ENCODE measurements at regions not wholly inside any gene's neighbourhood (a gene's known extent, or its start where the extent isn't known, plus 50 kb on each side); places are given as distances from the start of the nearest gene placed in this dataset.
A peak's percentile ranks its signal among the peaks of the same experiment; 100 is the strongest.

DNA sequence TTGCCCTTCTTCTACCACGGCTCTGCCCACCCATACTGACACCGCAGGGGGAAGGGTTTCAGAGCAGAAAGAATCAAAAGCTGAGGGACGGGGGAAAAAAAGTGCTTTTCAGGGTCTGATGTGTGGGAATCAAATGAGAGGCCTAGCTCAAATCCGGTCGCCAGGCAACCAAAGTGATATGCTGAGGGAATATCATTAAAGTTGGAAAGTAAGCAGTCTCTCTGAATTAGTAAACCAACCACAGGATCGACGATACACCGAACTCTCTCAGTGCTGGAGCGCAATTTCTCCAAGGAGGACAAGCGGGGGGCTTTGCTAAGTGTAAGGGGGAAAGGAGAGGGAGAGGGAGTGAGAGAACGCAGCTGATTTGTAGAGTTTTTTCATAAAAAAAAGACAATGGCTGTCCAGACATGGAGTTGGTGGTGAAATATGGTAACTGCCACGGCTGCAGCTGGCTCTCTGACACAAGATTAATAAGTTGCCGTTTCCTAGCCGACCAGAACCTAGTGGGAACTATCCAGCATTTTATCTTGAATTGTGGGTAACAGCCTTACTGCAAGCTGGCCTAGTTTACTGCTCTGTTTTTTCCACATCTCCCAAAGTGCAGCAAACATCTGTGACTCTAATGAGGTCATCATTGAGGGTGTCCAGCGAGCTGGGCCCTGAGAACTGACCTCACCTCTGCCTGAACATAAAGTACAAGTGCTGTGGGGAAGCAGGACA is 530.2 kb downstream of the SOX2 start:
- TF ChIP-seq, protein P1, sequence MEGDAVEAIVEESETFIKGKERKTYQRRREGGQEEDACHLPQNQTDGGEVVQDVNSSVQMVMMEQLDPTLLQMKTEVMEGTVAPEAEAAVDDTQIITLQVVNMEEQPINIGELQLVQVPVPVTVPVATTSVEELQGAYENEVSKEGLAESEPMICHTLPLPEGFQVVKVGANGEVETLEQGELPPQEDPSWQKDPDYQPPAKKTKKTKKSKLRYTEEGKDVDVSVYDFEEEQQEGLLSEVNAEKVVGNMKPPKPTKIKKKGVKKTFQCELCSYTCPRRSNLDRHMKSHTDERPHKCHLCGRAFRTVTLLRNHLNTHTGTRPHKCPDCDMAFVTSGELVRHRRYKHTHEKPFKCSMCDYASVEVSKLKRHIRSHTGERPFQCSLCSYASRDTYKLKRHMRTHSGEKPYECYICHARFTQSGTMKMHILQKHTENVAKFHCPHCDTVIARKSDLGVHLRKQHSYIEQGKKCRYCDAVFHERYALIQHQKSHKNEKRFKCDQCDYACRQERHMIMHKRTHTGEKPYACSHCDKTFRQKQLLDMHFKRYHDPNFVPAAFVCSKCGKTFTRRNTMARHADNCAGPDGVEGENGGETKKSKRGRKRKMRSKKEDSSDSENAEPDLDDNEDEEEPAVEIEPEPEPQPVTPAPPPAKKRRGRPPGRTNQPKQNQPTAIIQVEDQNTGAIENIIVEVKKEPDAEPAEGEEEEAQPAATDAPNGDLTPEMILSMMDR (IDR thresholded peaks at IDR 0.05; ENCODE audit: control extremely low read depth, extremely low read depth): no peak
- H3K9ac ChIP-seq (ENCODE audit: insufficient read depth in 1 of 2, low read length in 2 of 2): no peak overlapping the region
- no peak overlapping the region for H3K4me3 ChIP-seq
- H3K27ac ChIP-seq (ENCODE audit: low read depth in 1 of 2, low read length in 1 of 2): peak overlapping the region; percentile 49
- H3K4me1 ChIP-seq (ENCODE audit: control insufficient read depth in 5 of 5, insufficient read depth in 5 of 5, low read length in 5 of 5): peaks cover 0 to 13% (median 3%) of the 10 kb centered on the region in 5 donors
- peak; percentile 68 to 83 (median 81) for DNase-seq
- H3K27me3 ChIP-seq (ENCODE audit: control insufficient read depth in 3 of 3, insufficient read depth in 3 of 3, low read length in 2 of 3): no peaks in the 10 kb centered on the region
- H3K36me3 ChIP-seq (ENCODE audit: control insufficient read depth in 4 of 4, insufficient read depth in 4 of 4, low read length in 4 of 4): no peaks in the 10 kb centered on the region
- 57 to 60% methylated on average over 15 of the region's 15 CpGs for WGBS, 2 donors
- no peaks in the 10 kb centered on the region for H3K9me3 ChIP-seq (ENCODE audit: control insufficient read depth in 4 of 4, insufficient read depth in 3 of 4, low read length in 3 of 4)
- peak; percentile 48 for ATAC-seq (ENCODE audit: insufficient read depth, low FRiP score)

DNA sequence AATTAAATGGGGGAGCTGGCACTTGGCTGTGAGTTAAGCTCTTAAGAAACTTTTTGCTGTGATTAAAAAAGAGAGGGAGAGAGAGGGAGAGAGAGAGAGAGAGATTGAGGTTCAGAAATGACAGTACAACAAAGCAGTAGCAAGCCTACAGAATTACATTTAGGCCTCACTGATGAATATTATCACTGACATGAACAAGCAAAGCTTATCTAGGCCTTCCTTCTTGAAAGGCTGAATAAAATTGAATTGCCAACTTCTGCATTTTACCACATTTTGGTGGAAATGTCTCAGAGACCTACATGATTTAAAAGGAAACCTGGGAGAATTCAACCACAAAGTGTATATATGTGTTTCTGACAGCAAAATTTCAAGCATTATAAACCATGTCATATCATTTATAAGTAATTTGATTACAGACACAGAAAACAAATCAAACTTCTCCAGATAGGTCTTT is 530.8 kb downstream of the SOX2 start:
- H3K9ac ChIP-seq (ENCODE audit: insufficient read depth in 1 of 2, low read length in 2 of 2): no peak overlapping the region
- H3K9me3 ChIP-seq (ENCODE audit: control insufficient read depth in 4 of 4, insufficient read depth in 3 of 4, low read length in 3 of 4): no peaks in the 10 kb centered on the region
- no peak for ATAC-seq (ENCODE audit: insufficient read depth, low FRiP score)
- no peak for DNase-seq
- H3K4me1 ChIP-seq (ENCODE audit: control insufficient read depth in 5 of 5, insufficient read depth in 5 of 5, low read length in 5 of 5): peaks cover 0 to 13% (median 3%) of the 10 kb centered on the region in 5 donors
- H3K4me3 ChIP-seq: no peak overlapping the region
- H3K27ac ChIP-seq (ENCODE audit: low read depth in 1 of 2, low read length in 1 of 2): no peak overlapping the region
- H3K36me3 ChIP-seq (ENCODE audit: control insufficient read depth in 4 of 4, insufficient read depth in 4 of 4, low read length in 4 of 4): no peaks in the 10 kb centered on the region
- no peaks in the 10 kb centered on the region for H3K27me3 ChIP-seq (ENCODE audit: control insufficient read depth in 3 of 3, insufficient read depth in 3 of 3, low read length in 2 of 3)
- TF ChIP-seq, protein P1 (IDR thresholded peaks at IDR 0.05; ENCODE audit: control extremely low read depth, extremely low read depth): no peak

GRCh38 chr3:182243625-182244024 is 531.9 kb downstream of the SOX2 start:
- WGBS, 2 donors: 39 to 70% methylated on average over 1 of the region's 1 CpG
- H3K27ac ChIP-seq (ENCODE audit: low read depth in 1 of 2, low read length in 1 of 2): no peak overlapping the region
- peaks cover 0 to 13% (median 3%) of the 10 kb centered on the region in 5 donors for H3K4me1 ChIP-seq (ENCODE audit: control insufficient read depth in 5 of 5, insufficient read depth in 5 of 5, low read length in 5 of 5)
- TF ChIP-seq, protein P1 (IDR thresholded peaks at IDR 0.05; ENCODE audit: control extremely low read depth, extremely low read depth): no peak
- no peak overlapping the region for H3K9ac ChIP-seq (ENCODE audit: insufficient read depth in 1 of 2, low read length in 2 of 2)
- H3K9me3 ChIP-seq (ENCODE audit: control insufficient read depth in 4 of 4, insufficient read depth in 3 of 4, low read length in 3 of 4): no peaks in the 10 kb centered on the region
- H3K27me3 ChIP-seq (ENCODE audit: control insufficient read depth in 3 of 3, insufficient read depth in 3 of 3, low read length in 2 of 3): no peaks in the 10 kb centered on the region
- H3K4me3 ChIP-seq: no peak overlapping the region
- ATAC-seq (ENCODE audit: insufficient read depth, low FRiP score) (no peak), DNase-seq (no peak)
- no peaks in the 10 kb centered on the region for H3K36me3 ChIP-seq (ENCODE audit: control insufficient read depth in 4 of 4, insufficient read depth in 4 of 4, low read length in 4 of 4)
